Dermis microvascular lymphatic vessel endothelial cell (primary cell): ENCODE measurements at regions not wholly inside any gene's neighbourhood (a gene's known extent, or its start where the extent isn't known, plus 50 kb on each side); places are given as distances from the start of the nearest gene placed in this dataset.

Experiments
- DNase-seq, 2 donors: peaks; one replicate each; pipeline versions ENCODE4 v3.0.0 to v3.0.0-alpha.2; 2010; ENCODE audit warnings: low read depth in 2 of 2

GRCh38 chr16:55380485-55380884 lies 56.5 kb downstream of the IRX6 start:
- DNase-seq, result no peak

DNA sequence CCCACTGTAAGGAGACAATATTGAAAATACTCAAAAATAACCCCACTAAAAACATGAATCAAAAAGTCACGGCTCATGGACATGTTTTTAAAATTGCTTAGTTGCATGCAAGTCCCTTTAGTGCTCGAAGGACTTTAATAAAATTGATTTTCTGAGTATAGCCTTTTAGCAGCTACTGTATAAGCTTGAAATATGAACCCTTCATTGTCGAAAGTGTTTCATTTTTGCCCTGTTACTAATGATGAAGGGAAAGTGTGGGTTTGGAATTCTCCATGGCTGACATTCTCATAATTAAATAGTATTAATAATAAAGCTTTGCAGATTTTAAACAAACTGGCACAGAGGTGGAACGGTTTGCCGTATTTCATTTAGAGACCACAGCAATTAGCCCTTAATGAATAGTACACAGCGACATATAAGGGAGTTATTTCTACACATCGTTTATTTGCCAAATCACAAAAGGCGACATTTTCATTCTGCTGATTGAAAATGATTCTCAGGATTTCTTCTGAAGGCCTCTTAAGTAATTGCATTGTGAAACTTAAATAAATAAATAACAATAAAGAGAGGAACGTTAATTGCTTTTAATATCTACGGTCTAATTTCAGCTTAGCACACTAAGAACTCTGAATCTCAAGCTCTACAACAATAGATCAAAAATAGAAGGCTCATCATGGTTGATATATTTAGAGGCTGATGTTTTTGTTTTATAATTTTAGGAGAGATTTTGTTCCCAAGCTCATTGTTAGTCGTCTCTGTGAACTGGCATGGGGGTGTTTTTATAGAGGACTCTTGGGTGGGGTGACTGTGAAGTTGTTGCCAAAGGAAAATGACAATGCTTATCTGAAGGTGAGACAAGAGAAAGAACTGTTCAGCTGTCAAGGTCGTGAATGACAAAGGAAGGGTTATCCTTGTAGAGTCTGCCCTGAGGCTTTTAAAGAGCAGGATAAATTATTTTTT lies 60.6 kb downstream of the IRX6 start:
- DNase-seq, result no peak

DNA sequence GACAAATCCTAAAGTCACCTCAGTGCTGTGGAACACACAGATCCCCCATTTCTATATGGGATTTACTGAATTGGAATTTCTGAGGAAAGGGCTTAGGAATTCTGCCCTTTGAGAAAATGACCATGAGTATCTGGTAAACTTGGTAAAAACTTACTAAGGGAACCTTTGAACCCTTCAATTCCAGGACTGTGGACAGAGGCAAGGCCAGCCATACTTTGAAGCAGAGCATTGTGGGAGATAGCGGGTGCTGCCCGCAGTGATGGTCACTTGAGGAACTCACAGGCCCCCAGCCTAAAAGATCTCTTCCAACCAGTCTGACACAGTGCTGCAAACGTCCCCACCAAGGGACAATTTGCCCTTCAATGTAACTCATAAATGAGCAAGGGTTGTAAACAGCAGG lies 61.4 kb downstream of the IRX6 start:
- DNase-seq, result no peak

DNA sequence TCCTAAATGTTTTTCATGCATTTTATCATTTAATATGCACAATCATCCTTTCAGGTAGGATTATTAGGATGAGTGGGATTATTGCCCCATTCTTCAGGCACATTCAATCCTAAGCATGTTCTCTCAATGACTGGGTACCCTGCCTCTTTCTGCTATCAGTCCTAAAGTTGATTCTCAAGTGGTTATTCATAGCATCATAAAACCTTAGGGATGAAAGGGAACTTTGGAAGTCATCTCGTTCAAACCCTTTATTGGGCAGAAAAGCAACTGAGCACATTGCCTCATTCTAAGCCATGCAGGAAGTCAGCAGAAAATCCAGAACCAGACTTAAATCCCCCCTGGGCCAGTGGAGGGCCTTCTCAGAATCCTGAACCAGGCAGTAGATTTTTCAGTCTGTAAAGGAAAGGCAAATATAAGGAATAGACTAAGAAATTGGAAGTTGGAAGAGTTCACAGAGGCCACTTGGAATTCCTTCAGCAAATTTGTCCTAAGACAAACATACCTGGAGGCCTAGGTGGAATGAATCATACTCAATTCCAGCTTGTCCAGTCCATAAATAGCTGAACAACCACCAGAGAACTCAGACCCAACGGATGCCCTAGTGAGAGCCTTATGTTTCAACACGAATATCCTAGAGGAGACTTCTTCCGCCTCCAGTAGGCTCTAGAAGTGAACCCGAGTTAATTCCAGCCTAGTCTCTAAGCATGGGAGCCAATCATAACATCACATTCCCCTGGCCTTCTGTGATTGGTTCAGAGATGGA lies 62.7 kb downstream of the IRX6 start:
- DNase-seq, result no peak

GRCh38 chr16:55388131-55388862 lies 64.3 kb downstream of the IRX6 start:
- no peak for DNase-seq

DNA sequence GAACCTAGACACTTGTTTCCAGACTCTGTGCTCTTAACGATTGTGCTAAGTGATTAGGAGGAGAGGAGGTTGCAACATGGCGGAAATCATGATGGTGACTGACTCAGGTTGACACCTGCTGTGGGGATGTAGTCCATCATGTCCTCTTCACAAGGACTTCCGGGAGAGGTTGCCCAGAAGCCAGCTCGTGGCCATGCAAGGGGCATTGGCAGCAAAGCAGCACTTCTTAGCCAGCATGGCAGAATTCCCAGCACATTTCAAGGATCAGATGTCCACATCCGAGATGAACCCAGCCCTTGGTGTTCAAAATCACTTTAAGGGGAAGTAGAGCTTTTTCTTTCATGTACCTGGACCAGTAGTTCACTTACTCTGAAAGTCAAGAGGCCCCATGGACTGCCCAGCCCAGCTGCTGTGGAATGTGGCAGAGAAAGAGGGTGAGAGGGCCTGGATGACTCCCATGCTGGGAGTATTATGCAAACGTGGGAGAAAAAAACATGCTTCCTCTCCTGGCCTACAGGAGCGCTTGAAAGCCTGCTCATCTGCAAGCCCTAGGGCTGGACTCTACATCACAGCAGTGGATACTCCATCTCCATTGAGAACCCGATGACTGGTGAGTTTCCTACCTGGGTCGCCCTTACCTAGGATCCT lies 65.5 kb downstream of the IRX6 start:
- no peak for DNase-seq

GRCh38 chr16:55390630-55391237 lies 66.7 kb downstream of the IRX6 start:
- DNase-seq, result no peak

- DNase-seq, result no peak
Observed at GRCh38 chr16:55391760-55392375, 67.9 kb downstream of the IRX6 start.

GRCh38 chr16:55392701-55393100 lies 68.7 kb downstream of the IRX6 start:
- DNase-seq, result no peak

DNA sequence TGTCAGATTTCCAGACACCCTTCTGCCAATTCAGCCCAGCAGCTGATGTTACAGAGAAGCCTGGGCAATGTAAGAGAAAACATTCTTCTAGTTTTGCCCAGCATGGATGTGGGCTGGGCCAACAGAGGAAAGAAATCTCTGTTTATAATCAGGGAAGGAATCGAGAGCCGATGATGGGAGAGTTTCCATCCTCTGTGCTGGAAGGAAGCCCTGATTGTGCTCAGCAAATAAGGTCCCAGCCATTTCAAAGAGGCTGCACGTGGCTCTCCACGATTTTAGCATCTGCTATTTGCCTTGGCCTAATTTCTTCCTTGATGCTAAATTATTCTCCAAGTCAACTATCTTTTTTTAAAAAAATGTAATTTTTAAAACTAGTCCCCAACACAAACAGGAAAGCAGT lies 70.0 kb downstream of the IRX6 start:
- no peak for DNase-seq

GRCh38 chr16:55398762-55399161 lies 74.8 kb downstream of the IRX6 start:
- DNase-seq, result no peak

GRCh38 chr16:55399911-55400310 lies 75.9 kb downstream of the IRX6 start:
- no peak for DNase-seq

DNA sequence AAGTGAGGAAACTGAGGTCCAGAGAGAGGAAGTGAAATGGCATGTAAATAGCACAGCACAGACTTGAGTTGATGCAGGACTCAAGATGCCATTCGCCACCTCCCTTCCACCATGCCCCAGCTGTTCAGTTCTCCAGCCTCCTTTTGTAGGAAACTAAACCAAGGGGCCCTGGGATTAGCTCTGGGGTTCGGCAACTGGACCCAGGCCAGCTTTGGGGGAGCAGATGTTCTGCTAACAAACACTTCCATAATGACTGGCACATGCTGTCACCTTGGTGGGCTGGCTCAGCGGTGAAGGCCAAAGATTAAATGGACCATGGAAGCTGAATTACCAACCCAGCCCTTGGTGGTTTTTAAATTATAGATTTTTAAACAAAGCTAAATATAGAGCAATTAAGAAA lies 77.0 kb downstream of the IRX6 start:
- no peak for DNase-seq

DNA sequence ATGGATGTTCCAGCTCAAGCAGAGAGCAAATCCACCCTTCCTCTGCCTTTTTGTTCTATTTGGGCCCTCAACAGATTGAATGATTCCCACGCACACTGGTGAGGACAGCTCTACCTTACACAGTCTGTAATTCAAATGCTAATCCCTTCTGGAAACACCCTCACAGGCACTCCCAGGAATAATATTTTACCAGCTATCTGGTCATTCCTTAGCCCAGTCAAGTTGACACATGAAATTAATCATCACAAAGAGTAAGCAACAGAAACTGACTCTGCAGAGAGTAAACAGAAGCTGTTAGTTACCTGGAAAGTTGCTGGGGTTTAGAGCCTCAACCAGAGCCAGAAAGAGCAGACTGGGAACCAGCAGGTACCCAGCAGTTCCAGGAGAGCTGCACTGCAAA lies 75.5 kb upstream of the MMP2 start:
- no peak for DNase-seq

- no peak for DNase-seq
Observed at GRCh38 chr16:55406651-55407050, 72.3 kb upstream of the MMP2 start.

DNA sequence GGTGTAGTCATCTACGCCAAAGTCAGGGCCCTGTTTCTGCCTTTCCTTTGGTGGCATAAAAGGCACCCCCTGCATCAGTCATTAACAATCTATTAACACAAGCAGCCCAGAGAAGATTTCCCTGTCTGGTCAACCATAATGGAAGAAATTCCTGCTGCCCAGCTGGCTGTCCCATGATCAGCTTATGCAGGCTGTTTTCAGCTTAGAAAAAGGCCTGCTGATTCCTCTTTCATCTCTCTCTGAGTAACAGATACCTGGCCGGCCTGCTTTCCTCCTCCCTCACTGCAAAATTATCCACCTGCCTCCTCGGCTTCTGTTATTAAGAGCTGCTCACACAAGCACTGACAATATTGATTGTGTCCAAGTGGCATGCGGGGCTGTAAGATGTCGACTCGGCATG lies 70.3 kb upstream of the MMP2 start:
- DNase-seq, result no peak

DNA sequence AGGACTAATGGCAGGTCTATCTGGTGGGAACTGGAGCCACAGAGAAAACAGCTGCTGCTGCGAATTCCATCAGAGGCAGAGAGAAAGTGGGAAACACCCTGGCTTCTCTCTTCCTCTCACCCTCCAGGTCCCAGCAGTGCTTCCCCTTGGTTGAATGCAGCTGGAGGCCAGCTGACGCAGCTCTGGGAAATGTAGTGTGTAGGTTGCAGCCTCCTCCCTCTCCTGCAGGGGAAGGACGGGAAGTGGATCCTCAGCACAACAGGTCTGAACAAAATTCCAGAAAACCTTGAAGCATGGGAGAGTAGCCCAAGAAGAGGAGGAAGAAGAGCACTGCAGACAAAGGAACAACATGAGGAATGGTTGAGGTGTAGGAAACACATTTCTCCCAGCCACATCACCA lies 67.8 kb upstream of the MMP2 start:
- no peak for DNase-seq

DNA sequence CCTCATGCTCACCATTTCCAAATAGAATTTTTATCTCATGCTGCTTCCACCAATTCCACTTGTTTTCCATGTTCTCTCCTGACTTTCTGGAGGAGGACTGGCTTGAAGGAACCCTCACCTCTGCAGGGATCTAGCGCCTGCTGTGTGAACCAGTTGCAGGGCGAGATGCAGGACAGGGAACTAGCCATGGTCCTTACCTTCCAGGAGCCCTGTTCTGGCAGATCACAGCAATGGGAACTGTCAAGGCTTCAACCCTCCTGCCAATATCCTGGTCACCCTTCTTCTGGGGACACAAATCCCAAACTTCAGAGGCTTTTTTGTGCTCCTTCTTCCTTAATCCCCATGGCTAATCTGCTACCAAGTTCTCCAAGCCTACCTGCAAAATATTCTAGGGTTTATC lies 60.4 kb upstream of the MMP2 start:
- DNase-seq, result peak in 1 of 2 donors; percentile 9

- DNase-seq, result no peak
Observed at GRCh38 chr16:55421226-55421625, 57.8 kb upstream of the MMP2 start.

DNA sequence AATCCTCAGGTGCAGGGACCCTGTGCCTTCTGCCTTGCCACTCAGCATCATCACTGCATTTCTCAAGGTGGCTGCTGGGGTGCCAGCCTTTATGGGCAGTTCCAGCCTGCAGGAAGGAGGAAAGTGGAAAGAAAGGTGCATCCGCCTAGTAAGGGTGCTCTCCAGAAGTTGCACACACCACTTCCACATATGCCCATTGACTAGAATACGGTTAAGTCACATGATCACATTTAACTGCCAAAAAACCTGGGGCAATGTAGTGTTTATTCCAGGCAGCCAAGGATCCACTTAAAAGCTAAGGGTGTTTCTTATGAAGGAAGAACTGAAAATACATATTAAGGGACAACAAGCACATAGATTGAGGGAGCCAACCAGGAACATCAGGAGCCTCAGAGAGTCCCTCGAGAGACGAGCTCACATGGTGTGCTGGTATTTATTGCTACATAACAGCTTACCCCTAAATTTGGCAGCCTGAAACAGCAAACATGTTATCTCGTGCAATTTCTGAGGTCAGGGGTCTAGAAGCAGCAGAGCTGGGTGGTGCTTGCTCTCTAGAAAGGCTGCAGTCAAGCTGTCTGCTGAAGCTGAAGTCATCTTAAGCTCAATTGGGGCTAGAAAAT lies 52.0 kb upstream of the MMP2 start:
- DNase-seq, result no peak
